ENCODE measurements at regions not wholly inside any gene's neighbourhood (a gene's known extent, or its start where the extent isn't known, plus 50 kb on each side); places are given as distances from the start of the nearest gene placed in this dataset.

GRCh38 chr13:90492872-90493271 lies 854.6 kb upstream of the MIR17HG start:
- TF ChIP-seq CTCF (IDR thresholded peaks at IDR 0.05; ENCODE audit: insufficient read depth, low read length) (no peak), POLR2AphosphoS5 (IDR thresholded peaks at IDR 0.05; ENCODE audit: low read depth) (no peak), SPI1 (IDR thresholded peaks at IDR 0.05; ENCODE audit: borderline replicate concordance, low read depth) (no peak), REST (IDR thresholded peaks at IDR 0.05; ENCODE audit: insufficient replicate concordance, low read depth) (no peak), GABPA (IDR thresholded peaks at IDR 0.05; ENCODE audit: low read depth) (no peak)
